GM19023 (cell line): ENCODE measurements at regions not wholly inside any gene's neighbourhood (a gene's known extent, or its start where the extent isn't known, plus 50 kb on each side); places are given as distances from the start of the nearest gene placed in this dataset.
"Not testable (repeated sequence)": the region's sequence is repeated elsewhere in the genome, so short reads cannot be mapped to it uniquely, and the experiment has no call there.

ENCODE experiments used
- ATAC-seq: cut with Tn5 transposase; IDR thresholded peaks from one replicate; pipeline ENCODE4 v1.9.1; 2021; ENCODE audit warnings: mild to moderate bottlenecking, moderate library complexity; ENCODE audit not compliant: unreplicated experiment

- ATAC-seq = not testable (repeated sequence)
These were observed 84.5 kb downstream of the IDS start for GRCh38 chrX:149420566-149420965.

DNA sequence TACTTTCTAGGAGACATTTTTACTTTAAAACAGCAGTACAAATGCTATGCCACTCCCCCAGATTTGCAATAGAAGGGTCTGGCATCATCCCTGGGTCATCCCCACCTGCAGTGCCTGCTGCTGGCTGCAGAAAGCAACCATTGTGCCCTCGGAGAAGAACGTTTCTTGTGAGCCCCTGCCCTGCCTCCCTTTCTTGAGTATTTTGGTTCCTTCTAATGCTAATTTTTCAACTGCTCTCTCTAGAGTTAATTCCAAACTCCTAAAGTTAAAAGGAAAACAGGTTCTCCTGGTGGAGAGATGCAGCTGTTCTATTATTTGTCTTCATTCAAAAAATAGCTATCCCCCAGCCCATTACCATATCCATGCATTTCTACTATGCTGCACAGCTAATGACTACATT lies 107.1 kb downstream of the IDS start:
- ATAC-seq = no peak

DNA sequence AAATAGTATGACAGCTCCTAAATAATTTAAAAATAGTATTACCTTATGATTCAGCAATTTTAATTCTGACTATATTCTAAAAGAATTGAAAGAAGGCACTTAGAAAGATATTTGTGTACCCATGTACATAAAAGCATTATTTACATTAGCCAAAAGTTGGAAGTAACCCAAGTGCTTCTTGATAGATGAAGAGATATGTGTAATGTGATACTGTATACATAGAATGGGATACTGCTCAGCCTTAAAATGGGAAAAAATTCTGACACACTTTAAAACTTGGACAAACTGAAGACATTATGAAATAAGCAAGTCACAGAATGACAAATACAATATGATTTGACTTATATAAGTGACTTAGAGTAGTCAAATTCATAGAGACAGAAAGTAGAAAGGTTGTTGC lies 112.2 kb downstream of the IDS start:
- no peak for ATAC-seq

DNA sequence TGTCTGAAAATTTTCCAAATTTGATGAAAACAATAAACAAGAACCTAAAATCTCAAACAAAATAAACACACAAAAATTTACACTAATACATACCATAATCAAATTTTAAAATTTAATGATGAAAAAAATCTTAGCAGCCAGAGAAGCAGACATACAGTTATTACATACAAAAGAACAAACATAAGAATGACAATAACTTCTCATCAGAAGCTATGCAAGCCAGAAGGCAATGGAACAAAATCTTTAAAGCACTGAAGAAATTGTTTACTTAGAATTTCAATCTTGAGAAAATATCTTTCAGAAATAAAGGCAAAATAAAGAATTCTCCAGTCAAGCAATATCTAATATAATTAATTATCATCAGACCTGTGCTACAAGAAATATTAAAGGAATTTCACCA lies 121.3 kb downstream of the IDS start:
- ATAC-seq = no peak

- no peak for ATAC-seq
These were observed 130.4 kb downstream of the IDS start for GRCh38 chrX:149374751-149375150.

- ATAC-seq = no peak
These were observed 132.2 kb downstream of the IDS start for GRCh38 chrX:149372866-149373265.

GRCh38 chrX:149371986-149372385 lies 133.1 kb downstream of the IDS start:
- no peak for ATAC-seq

DNA sequence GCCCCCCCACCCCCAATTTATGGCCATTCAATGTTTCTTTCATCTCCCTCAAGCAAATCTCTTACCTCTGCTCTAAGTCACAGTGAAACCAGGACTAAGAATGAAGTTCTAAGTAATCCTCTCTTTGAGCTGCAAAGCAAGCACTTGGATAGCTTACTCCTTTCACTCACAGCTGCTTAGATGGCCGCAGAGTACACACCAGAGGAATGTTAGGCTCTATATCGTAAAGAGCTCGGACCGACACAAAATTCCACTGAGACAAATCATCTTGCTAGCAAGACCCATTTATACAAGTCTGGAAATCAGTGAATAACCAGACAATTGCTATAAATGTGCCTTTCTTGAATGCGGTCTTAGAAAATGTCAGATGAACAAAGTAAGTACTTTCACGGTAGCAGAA lies 135.0 kb downstream of the IDS start:
- no peak for ATAC-seq

- no peak for ATAC-seq
These were observed 139.6 kb downstream of the IDS start for GRCh38 chrX:149365552-149365951.

GRCh38 chrX:149365061-149365460 lies 140.0 kb downstream of the IDS start:
- no peak for ATAC-seq

DNA sequence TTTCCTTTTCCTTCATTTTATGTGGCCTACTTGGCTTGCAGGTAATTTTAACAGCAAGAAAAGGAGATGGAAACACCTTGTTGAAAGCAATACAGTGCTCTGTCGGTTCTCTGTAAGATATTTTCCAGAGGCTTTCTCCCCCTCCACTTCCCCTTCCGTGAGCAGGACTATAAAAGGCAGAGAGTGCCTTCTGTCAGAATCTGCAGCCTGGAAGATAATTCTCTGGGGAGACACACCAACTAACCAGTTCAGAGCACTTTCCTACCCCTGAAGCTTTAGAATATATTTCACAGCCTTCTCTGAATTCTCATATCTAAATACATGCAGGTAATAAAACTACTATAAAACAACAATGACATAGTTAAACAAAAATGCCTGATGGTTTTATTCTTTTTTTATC lies 141.1 kb downstream of the IDS start:
- no peak for ATAC-seq

GRCh38 chrX:149346306-149346705 lies 158.8 kb downstream of the IDS start:
- ATAC-seq = no peak

DNA sequence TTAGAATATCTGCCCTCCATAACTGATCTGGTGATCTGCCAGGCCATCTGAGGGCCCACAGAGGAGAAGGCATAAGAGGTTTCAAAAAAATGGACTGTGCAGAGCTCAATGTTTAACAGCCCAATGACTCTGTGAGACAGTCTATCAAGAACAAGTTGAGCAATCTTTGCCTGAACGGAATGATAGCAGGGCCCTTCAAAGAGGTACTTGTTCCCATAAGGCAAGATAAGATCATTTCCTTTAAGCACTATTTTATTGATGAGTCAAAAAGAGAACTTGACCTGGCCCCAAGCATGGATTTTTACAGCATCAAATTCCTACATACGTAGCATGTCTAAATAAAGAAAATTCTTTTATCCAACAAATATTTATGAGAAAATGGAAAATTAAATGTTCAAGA lies 182.8 kb downstream of the IDS start:
- no peak for ATAC-seq

GRCh38 chrX:149313871-149314371 lies 191.2 kb downstream of the IDS start:
- ATAC-seq = no peak

GRCh38 chrX:149312988-149313387 lies 192.1 kb downstream of the IDS start:
- ATAC-seq = no peak

GRCh38 chrX:149312097-149312496 lies 193.0 kb downstream of the IDS start:
- no peak for ATAC-seq

GRCh38 chrX:149302705-149303104 lies 202.4 kb downstream of the IDS start:
- no peak for ATAC-seq

- ATAC-seq = no peak
These were observed 207.0 kb downstream of the IDS start for GRCh38 chrX:149298111-149298510.

GRCh38 chrX:149296092-149296491 lies 209.0 kb downstream of the IDS start:
- no peak for ATAC-seq

DNA sequence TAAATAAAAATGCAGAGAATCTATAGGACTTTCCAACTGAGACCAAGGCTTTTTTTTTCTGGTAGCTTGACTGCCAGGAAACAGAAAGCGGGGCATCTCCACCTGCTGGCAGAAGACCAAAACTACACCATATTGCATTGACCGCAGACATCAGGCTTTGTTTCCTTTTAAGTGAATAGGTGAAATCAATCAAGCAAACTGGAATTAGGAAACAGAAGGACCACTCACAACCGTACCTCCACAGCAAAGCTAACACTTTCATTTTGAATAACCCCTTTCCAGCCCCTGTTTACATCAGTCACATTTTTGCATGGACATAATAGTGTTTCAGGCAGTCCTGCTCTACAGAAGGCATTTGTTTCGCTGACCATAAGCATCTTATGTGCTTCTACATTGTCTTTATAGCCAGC lies 218.2 kb downstream of the IDS start:
- peak; percentile 69 for ATAC-seq

- no peak for ATAC-seq
These were observed 220.5 kb downstream of the IDS start for GRCh38 chrX:149284616-149285015.

DNA sequence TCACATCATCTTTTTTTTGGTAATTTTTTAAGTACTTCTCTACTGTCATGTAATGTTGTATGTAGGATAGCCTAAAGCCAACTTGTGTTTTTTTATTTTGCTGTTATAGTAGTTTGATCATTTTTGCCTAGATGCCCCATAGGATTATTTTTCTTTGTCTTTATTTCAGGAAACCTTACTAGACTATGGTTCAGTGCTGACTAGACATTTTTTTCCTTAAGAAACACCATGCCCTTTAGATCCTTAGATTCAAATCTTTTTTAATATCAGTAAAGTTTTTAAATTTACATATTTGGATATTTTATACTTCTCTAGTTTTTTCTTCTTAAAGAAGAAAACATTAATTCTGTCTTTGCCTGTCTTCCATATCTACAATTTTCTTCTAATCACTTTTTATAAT lies 221.3 kb downstream of the IDS start:
- no peak for ATAC-seq

- no peak for ATAC-seq
These were observed 222.2 kb downstream of the IDS start for GRCh38 chrX:149282909-149283308.

DNA sequence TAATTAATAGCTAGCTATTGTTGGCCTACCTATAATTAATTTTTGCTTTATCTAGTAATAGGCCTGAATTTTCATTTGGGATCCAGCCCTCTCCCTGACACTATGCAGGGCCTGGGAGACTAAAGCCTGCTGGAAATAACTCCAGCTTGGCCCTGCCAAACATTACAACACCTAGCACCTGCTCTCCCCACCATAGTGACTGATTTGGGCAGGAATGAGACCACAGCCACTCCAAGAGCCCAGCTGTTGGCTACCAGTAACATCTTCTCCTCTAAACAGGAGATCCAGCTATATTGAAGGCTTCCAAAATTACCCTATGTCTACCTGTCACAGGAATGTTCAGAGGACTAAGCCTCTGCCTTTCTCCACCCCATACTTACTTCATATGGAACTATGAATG lies 225.1 kb downstream of the IDS start:
- ATAC-seq = no peak
